PC-9 (cell line): ENCODE measurements at regions not wholly inside any gene's neighbourhood (a gene's known extent, or its start where the extent isn't known, plus 50 kb on each side); places are given as distances from the start of the nearest gene placed in this dataset.

ENCODE experiments used
- BruUV-seq: library from RNA; stranded (reverse); fragments of 400-500 nt; replicated peaks from 2 replicates; lab custom pipeline; 2021; lab: Mats Ljungman, UMichigan
- CTCF ChIA-PET: fragments of 300-600 bp; sonication (Branson Sonifier 250); formaldehyde crosslinking; loops from one replicate; lab custom pipeline; 2022; ENCODE audit warnings: antibody characterized with exemption; lab: Charles Lee
- POLR2A ChIA-PET: fragments of 300-600 bp; sonication (Branson Sonifier 250); formaldehyde crosslinking; loops from one replicate; lab custom pipeline; 2022; ENCODE audit warnings: antibody characterized with exemption; ENCODE audit not compliant: unreplicated experiment; lab: Charles Lee
- DNase-seq, 2 experiments: peaks; one replicate each; pipeline versions ENCODE4 v3.0.0 to v3.0.0-alpha.2; 2015 to 2022; ENCODE audit warnings: mixed read lengths in 1 of 2
- H2AFZ ChIP-seq: fragments of 200-600 bp; sonication (generic); 2 replicates; pipeline ENCODE4 v1.8.1; 2017; ENCODE audit warnings: antibody characterized with exemption
- H3F3A ChIP-seq: fragments of 200-600 bp; sonication (generic); 2 replicates; pipeline ENCODE4 v1.8.1; 2017; ENCODE audit warnings: antibody characterized with exemption, mild to moderate bottlenecking, low read depth; ENCODE audit not compliant: insufficient read depth
- H3K27ac ChIP-seq: fragments of 200-600 bp; sonication (generic); 2 replicates; pipeline ENCODE4 v1.6.1; 2016; ENCODE audit warnings: mixed run types
- H3K27me3 ChIP-seq: fragments of 200-600 bp; sonication (generic); 2 replicates; pipeline ENCODE4 v1.6.1; 2016; ENCODE audit warnings: low read depth, mixed run types; ENCODE audit not compliant: insufficient read depth
- H3K36me3 ChIP-seq: fragments of 200-600 bp; sonication (generic); 2 replicates; pipeline ENCODE4 v1.6.1; 2016; ENCODE audit warnings: low read depth, mixed run types
- H3K4me1 ChIP-seq: fragments of 200-600 bp; sonication (generic); replicated peaks from 2 replicates; pipeline ENCODE4 v1.6.1; 2016; ENCODE audit warnings: mixed run types; ENCODE audit not compliant: insufficient read depth
- H3K4me2 ChIP-seq: fragments of 200-600 bp; sonication (generic); 2 replicates; pipeline ENCODE4 v1.6.1; 2017; ENCODE audit warnings: mixed run types
- H3K4me3 ChIP-seq: fragments of 200-600 bp; sonication (generic); 2 replicates; pipeline ENCODE4 v1.6.1; 2016; ENCODE audit warnings: mixed run types
- H3K79me2 ChIP-seq: fragments of 200-600 bp; sonication (generic); 2 replicates; pipeline ENCODE4 v1.6.1; 2017; ENCODE audit warnings: low read depth, mixed run types
- H3K9me2 ChIP-seq: fragments of 200-600 bp; sonication (generic); 2 replicates; pipeline ENCODE4 v1.8.1; 2017; ENCODE audit warnings: mild to moderate bottlenecking; ENCODE audit not compliant: insufficient read depth
- H3K9me3 ChIP-seq: fragments of 200-600 bp; sonication (generic); 2 replicates; pipeline ENCODE4 v1.8.1; 2016; ENCODE audit warnings: low read depth; ENCODE audit not compliant: insufficient read depth
- H4K20me1 ChIP-seq: fragments of 200-600 bp; sonication (generic); 2 replicates; pipeline ENCODE4 v1.8.1; 2017; ENCODE audit not compliant: insufficient read depth
- CTCF ChIP-seq: fragments of 200-600 bp; sonication (generic); conservative IDR thresholded peaks from 2 replicates; pipeline ENCODE4 v1.6.1; 2017; ENCODE audit warnings: mixed run types, antibody characterized with exemption, mild to moderate bottlenecking, moderate library complexity
- EZH2 ChIP-seq: fragments of 200-600 bp; sonication (generic); IDR thresholded peaks from 2 replicates; pipeline ENCODE4 v1.8.0; 2017; ENCODE audit warnings: antibody characterized with exemption, low read depth
- intact Hi-C: fragments of 100-400 bp; cut with micrococcal nuclease; formaldehyde crosslinking; loops from one replicate; pipeline ENCODE4 v1.10.0; 2022; ENCODE audit not compliant: unreplicated experiment

- ChIA-PET CTCF (no interaction called here), POLR2A (no interaction called here)
- Histone ChIP-seq H3K4me3 (no peak overlapping the region), H3K36me3 (no peaks in the 10 kb centered on the region), H3K9me3 (no peaks in the 10 kb centered on the region), H3K27me3 (no peaks in the 10 kb centered on the region), H4K20me1 (no peaks in the 10 kb centered on the region; the same call in 1 of the 2 replicates), H3K27ac (no peak overlapping the region), H2AFZ (no peak overlapping the region), H3K79me2 (no peaks in the 10 kb centered on the region), H3K9me2 (no peaks in the 10 kb centered on the region), H3K4me2 (no peak overlapping the region), H3K4me1 (no peaks in the 10 kb centered on the region), H3F3A (no peaks in the 10 kb centered on the region; the same call in 1 of the 2 replicates)
- TF ChIP-seq CTCF (no peak), EZH2 (no peak)
- no peak for DNase-seq
- intact Hi-C loops: no loop called here
- no TSS peak for BruUV-seq
Observed at GRCh38 chr22:47789171-47789570, 1026.7 kb downstream of the TBC1D22A start.

- Histone ChIP-seq H2AFZ (no peak overlapping the region), H3K27me3 (no peaks in the 10 kb centered on the region), H4K20me1 (no peaks in the 10 kb centered on the region; the same call in 1 of the 2 replicates), H3K4me1 (no peaks in the 10 kb centered on the region), H3K4me2 (no peak overlapping the region), H3K4me3 (no peak overlapping the region), H3K36me3 (no peaks in the 10 kb centered on the region), H3K9me3 (no peaks in the 10 kb centered on the region), H3K27ac (no peak overlapping the region), H3K79me2 (no peaks in the 10 kb centered on the region), H3F3A (no peaks in the 10 kb centered on the region; the same call in 1 of the 2 replicates), H3K9me2 (no peaks in the 10 kb centered on the region)
- ChIA-PET POLR2A (no interaction called here), CTCF (no interaction called here)
- no peak for TF ChIP-seq EZH2
- no peak for TF ChIP-seq CTCF
- intact Hi-C loops: no loop called here
- no peak for DNase-seq
- no TSS peak for BruUV-seq
Observed at GRCh38 chr22:47788461-47788860, 1026.0 kb downstream of the TBC1D22A start.

GRCh38 chr22:47787501-47788227 lies 1025.2 kb downstream of the TBC1D22A start:
- no peaks in the 10 kb centered on the region; the same call in 1 of the 2 replicates for H4K20me1 ChIP-seq
- no peak overlapping the region for H3K4me3 ChIP-seq
- no peaks in the 10 kb centered on the region for H3K9me2 ChIP-seq
- intact Hi-C loops: no loop called here
- no peaks in the 10 kb centered on the region; the same call in 1 of the 2 replicates for H3F3A ChIP-seq
- no peaks in the 10 kb centered on the region for H3K4me1 ChIP-seq
- no peaks in the 10 kb centered on the region for H3K79me2 ChIP-seq
- DNase-seq: no peak
- no peak overlapping the region for H3K27ac ChIP-seq
- no peaks in the 10 kb centered on the region for H3K27me3 ChIP-seq
- no peaks in the 10 kb centered on the region for H3K36me3 ChIP-seq
- no peak overlapping the region for H3K4me2 ChIP-seq
- ChIA-PET POLR2A (no interaction called here), CTCF (no interaction called here)
- no TSS peak for BruUV-seq
- TF ChIP-seq EZH2 (no peak), CTCF (no peak)
- no peak overlapping the region for H2AFZ ChIP-seq
- no peaks in the 10 kb centered on the region for H3K9me3 ChIP-seq
